Coronary artery (tissue), 2 donors: ENCODE measurements at regions not wholly inside any gene's neighbourhood (a gene's known extent, or its start where the extent isn't known, plus 50 kb on each side); places are given as distances from the start of the nearest gene placed in this dataset.
"Not testable (repeated sequence)": the region's sequence is repeated elsewhere in the genome, so short reads cannot be mapped to it uniquely, and the experiment has no call there.

Experiments
- DNase-seq: peaks from one replicate; pipeline ENCODE4 v3.0.0-alpha.2; 2017; ENCODE audit warnings: low spot score
- H3K27ac ChIP-seq, 2 donors: fragments of 200-600 bp; sonication (generic); one replicate each; pipeline ENCODE4 v1.5.1; 2016 to 2019
- H3K4me3 ChIP-seq: fragments of 200-600 bp; sonication (generic); 2 replicates; pipeline ENCODE4 v1.5.1; 2016; ENCODE audit warnings: mild to moderate bottlenecking, moderate library complexity
- CTCF ChIP-seq: fragments of 200-600 bp; sonication (generic); IDR thresholded peaks from one replicate; pipeline ENCODE4 v1.5.1; 2019; ENCODE audit warnings: antibody characterized with exemption

GRCh38 chr2:184186436-184186835 lies 411.9 kb upstream of the ZNF804A start:
- Histone ChIP-seq H3K27ac (no peak overlapping the region), H3K4me3 (no peak overlapping the region)
- no peak for DNase-seq
- no peak for TF ChIP-seq CTCF

- no peak for TF ChIP-seq CTCF
- Histone ChIP-seq H3K4me3 (no peak overlapping the region), H3K27ac (no peak overlapping the region)
- no peak for DNase-seq
These were observed 410.8 kb upstream of the ZNF804A start for GRCh38 chr2:184187421-184187971.

- no peak for TF ChIP-seq CTCF
- Histone ChIP-seq H3K27ac (no peak overlapping the region), H3K4me3 (no peak overlapping the region)
- no peak for DNase-seq
These were observed 407.6 kb upstream of the ZNF804A start for GRCh38 chr2:184190725-184191124.

- H3K4me3 ChIP-seq: no peak overlapping the region
These were observed 405.7 kb upstream of the ZNF804A start for GRCh38 chr2:184192649-184193048.

GRCh38 chr2:184197413-184197812 lies 400.9 kb upstream of the ZNF804A start:
- Histone ChIP-seq H3K4me3 (no peak overlapping the region), H3K27ac (no peak overlapping the region)
- DNase-seq: no peak
- TF ChIP-seq CTCF: no peak

More at GRCh38 chr2:184192649-184193048, 405.7 kb upstream of the ZNF804A start:
- no peak for DNase-seq
- H3K27ac ChIP-seq: no peak overlapping the region
- no peak for TF ChIP-seq CTCF

- not testable (repeated sequence) for H3K27ac ChIP-seq, H3K4me3 ChIP-seq, DNase-seq
These were observed 399.5 kb upstream of the ZNF804A start for GRCh38 chr2:184198791-184199190.

- no peak for DNase-seq
- TF ChIP-seq CTCF: no peak
- no peak overlapping the region for H3K4me3 ChIP-seq
- no peak overlapping the region for H3K27ac ChIP-seq
These were observed 399.1 kb upstream of the ZNF804A start for GRCh38 chr2:184199274-184199673.

- no peak for DNase-seq
- H3K27ac ChIP-seq: no peak overlapping the region
- no peak for TF ChIP-seq CTCF
- H3K4me3 ChIP-seq: no peak overlapping the region
These were observed 397.1 kb upstream of the ZNF804A start for GRCh38 chr2:184201246-184201645.
